Fibroblast of pulmonary artery (primary cell): ENCODE measurements at regions not wholly inside any gene's neighbourhood (a gene's known extent, or its start where the extent isn't known, plus 50 kb on each side); places are given as distances from the start of the nearest gene placed in this dataset.

Experiments
- DNase-seq: peaks from one replicate; pipeline ENCODE4 v3.0.0-alpha.2; 2010; ENCODE audit warnings: low read depth
- H3K4me3 ChIP-seq: replicated peaks from 2 replicates; pipeline ENCODE4 v1.5.1; 2011; ENCODE audit warnings: low read depth, mild to moderate bottlenecking, control low read depth, low read length, moderate library complexity
- CTCF ChIP-seq: IDR thresholded peaks from 2 replicates; pipeline ENCODE4 v1.5.1; 2011; ENCODE audit warnings: mild to moderate bottlenecking, control low read depth, low read length, inconsistent platforms; ENCODE audit errors: missing control alignments

DNA sequence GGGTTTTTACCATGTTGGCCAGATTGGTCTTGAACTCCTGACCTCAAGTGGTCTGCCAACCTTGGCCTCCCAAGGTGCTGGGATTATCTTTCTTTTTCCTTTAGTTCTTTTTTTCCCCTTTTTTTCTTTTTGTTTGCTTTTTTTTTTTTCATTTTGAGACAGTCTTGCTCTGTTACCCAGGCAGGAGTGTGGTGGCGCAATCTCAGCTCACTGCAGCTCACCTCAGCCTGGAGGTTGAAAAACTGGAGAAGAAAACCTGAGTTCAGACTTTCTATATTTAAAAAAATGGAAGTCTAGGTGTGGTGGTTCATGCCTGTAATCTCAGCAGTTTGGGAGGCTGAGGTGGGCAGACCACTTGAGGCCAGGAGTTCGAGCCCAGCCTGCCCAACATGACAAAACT lies 181.1 kb upstream of the HS3ST1 start:
- H3K4me3 ChIP-seq, result no peak overlapping the region
- TF ChIP-seq CTCF, result no peak
- DNase-seq, result no peak

- H3K4me3 ChIP-seq, result no peak overlapping the region
- TF ChIP-seq CTCF, result no peak
- no peak for DNase-seq
These were observed 180.3 kb upstream of the HS3ST1 start for GRCh38 chr4:11608992-11609391.

DNA sequence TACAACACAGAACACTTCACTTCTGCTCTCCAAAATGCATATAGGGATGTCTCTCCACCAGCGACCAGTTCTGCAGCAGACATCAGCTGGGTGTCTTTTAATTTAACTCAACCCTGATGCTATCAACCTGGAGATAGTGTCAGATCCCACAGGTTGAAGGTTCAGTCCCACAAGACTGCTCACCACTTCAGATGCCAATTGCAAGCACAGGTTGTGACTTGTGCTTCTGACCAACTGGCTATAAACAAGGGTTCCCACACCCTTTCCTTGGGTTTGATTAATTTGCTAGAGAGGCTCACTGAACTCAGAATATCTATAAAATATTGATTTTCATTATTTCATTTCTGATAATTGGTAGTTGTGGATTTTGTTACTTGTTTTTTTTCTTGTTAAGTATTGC lies 177.4 kb upstream of the HS3ST1 start:
- no peak overlapping the region for H3K4me3 ChIP-seq
- no peak for DNase-seq
- no peak for TF ChIP-seq CTCF

GRCh38 chr4:11605597-11605996 lies 176.9 kb upstream of the HS3ST1 start:
- no peak overlapping the region for H3K4me3 ChIP-seq
- no peak for TF ChIP-seq CTCF
- DNase-seq, result peak; percentile 36

GRCh38 chr4:11604821-11605220 lies 176.1 kb upstream of the HS3ST1 start:
- TF ChIP-seq CTCF, result no peak
- no peak overlapping the region for H3K4me3 ChIP-seq

DNA sequence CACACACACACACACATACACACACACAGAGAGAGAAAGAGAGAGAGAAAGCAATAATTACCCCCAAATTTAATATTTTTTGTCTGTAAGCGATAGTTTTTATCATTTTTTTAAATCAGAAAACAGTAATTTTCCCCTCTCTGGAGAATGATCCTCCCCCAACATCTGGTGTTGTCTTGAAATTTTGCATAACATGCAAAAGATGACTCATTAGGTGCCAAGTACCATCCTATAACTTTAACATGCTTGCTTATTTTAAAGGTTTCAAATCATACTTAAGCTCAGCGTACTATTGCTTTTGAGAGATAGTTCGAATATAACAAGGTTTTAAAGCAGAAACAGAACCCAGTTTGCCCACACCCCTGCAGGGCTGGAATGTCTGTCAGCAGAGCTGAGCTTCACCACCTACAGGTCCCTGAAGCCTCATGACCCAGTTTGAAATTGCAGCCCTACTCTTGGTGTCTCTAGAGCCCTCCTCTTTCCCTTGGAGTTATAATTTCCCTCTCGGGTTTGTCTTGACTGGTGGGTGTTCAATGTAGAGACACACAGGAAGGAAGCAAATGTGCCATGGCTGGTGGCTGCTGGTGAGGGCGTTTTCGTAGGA lies 175.0 kb upstream of the HS3ST1 start:
- no peak for TF ChIP-seq CTCF
- DNase-seq, result no peak
- H3K4me3 ChIP-seq, result no peak overlapping the region

More at GRCh38 chr4:11604821-11605220, 176.1 kb upstream of the HS3ST1 start:
- DNase-seq, result no peak

GRCh38 chr4:11602606-11603340 lies 174.1 kb upstream of the HS3ST1 start:
- no peak overlapping the region for H3K4me3 ChIP-seq
- DNase-seq, result peak; percentile 32
- TF ChIP-seq CTCF, result no peak
